HUES64 (cell line): ENCODE measurements at regions not wholly inside any gene's neighbourhood (a gene's known extent, or its start where the extent isn't known, plus 50 kb on each side); places are given as distances from the start of the nearest gene placed in this dataset.

Experiments used
- H3K27ac ChIP-seq: 2 replicates; pipeline ENCODE4 v1.7.0; 2013; ENCODE audit warnings: low read depth, low read length, inconsistent platforms
- H3K27me3 ChIP-seq: 2 replicates; pipeline ENCODE4 v1.6.1; 2013; ENCODE audit warnings: mild to moderate bottlenecking, low read length; ENCODE audit not compliant: insufficient read depth
- H3K36me3 ChIP-seq: 2 replicates; pipeline ENCODE4 v1.6.1; 2013; ENCODE audit warnings: mild to moderate bottlenecking, low read length; ENCODE audit not compliant: insufficient read depth
- H3K4me1 ChIP-seq: 2 replicates; pipeline ENCODE4 v1.6.1; 2013; ENCODE audit warnings: mild to moderate bottlenecking, low read length, moderate library complexity; ENCODE audit not compliant: insufficient read depth
- H3K4me3 ChIP-seq: 2 replicates; pipeline ENCODE4 v1.5.1; 2013; ENCODE audit warnings: mild to moderate bottlenecking, low read length, moderate library complexity
- H3K9ac ChIP-seq: 2 replicates; pipeline ENCODE4 v1.6.1; 2013; ENCODE audit warnings: mild to moderate bottlenecking, low read depth, low read length
- H3K9me3 ChIP-seq: 2 replicates; pipeline ENCODE4 v1.6.1; 2013; ENCODE audit warnings: low read depth, low read length; ENCODE audit not compliant: insufficient read depth
- WGBS: fragments of 150-250, 120-280 bp; methylation state at CpG from one replicate; pipeline ENCODE4 v1.1.7; 2013; ENCODE audit warnings: missing lambda C conversion rate; 5-methylcytosine and 5-hydroxymethylcytosine counted together

DNA sequence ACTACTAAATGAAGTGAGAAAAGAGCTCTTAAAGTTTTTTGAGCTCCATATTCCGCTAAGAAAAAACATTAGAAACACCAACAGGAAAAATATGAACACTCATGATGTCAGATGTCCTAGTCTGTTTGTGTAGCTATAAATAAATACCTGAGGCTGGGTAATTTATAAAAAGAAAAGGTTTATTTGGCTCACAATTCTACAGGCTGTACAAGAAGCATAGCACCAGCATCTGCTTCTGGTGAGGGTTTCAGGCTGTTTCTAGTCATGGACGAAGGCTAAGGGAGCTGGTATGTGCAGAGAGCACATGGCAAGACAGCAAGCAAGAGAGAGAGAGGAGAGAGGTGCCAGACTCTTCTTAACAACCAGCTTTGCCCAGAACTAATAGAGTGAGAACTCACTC lies 186.2 kb downstream of the PLK2 start:
- Histone ChIP-seq H3K9me3 (no peaks in the 10 kb centered on the region), H3K4me1 (no peaks in the 10 kb centered on the region), H3K27me3 (no peaks in the 10 kb centered on the region), H3K27ac (no peak overlapping the region), H3K4me3 (no peak overlapping the region), H3K36me3 (no peaks in the 10 kb centered on the region), H3K9ac (no peak overlapping the region)
- 89% methylated on average over 1 of the region's 2 CpGs for WGBS

DNA sequence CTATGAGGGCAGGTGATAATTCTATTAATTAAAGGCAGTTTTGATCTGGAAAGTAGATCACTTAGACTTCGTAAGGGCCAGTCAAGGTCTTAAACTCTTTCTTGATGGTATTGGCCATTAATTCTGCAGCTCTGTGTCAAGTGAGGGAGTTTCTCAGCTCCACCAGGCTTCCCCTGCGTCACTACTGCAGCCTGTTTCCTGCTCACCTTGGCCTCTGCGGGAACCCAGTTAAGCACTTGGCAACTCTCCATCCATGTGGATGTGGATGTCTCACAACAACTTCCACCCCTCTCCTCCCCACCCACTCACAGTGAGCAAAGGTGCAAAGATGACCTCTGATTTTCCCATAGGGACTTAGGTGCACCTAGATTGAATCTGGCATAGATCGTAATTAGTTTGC lies 191.6 kb downstream of the PLK2 start:
- H3K4me1 ChIP-seq = no peaks in the 10 kb centered on the region
- WGBS = 95% methylated on average over 4 of the region's 4 CpGs
- H3K9me3 ChIP-seq = no peaks in the 10 kb centered on the region
- H3K36me3 ChIP-seq = no peaks in the 10 kb centered on the region
- H3K4me3 ChIP-seq = no peak overlapping the region
- no peak overlapping the region for H3K9ac ChIP-seq
- H3K27ac ChIP-seq = no peak overlapping the region
- H3K27me3 ChIP-seq = no peaks in the 10 kb centered on the region

DNA sequence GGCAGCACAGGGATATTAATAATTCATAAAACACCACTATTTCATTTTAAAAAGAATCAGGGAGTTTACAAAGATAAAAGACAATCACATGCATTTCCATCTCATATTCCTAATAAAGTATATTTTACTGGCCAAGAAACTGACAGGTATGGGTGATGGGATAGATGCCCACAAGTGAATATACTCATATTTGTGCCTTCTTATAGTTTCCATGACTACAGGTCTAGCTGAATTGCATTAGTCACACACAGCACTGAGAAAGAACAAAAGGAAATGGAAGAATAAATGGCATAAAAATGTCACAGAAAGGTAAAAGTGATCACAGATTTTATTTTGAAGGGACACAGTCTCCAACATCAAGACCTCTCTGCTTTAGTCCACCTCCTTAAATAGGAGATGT lies 193.5 kb downstream of the PLK2 start:
- Histone ChIP-seq H3K36me3 (no peaks in the 10 kb centered on the region), H3K9ac (no peak overlapping the region), H3K9me3 (no peaks in the 10 kb centered on the region), H3K4me1 (no peaks in the 10 kb centered on the region), H3K27ac (no peak overlapping the region), H3K27me3 (no peaks in the 10 kb centered on the region), H3K4me3 (no peak overlapping the region)

DNA sequence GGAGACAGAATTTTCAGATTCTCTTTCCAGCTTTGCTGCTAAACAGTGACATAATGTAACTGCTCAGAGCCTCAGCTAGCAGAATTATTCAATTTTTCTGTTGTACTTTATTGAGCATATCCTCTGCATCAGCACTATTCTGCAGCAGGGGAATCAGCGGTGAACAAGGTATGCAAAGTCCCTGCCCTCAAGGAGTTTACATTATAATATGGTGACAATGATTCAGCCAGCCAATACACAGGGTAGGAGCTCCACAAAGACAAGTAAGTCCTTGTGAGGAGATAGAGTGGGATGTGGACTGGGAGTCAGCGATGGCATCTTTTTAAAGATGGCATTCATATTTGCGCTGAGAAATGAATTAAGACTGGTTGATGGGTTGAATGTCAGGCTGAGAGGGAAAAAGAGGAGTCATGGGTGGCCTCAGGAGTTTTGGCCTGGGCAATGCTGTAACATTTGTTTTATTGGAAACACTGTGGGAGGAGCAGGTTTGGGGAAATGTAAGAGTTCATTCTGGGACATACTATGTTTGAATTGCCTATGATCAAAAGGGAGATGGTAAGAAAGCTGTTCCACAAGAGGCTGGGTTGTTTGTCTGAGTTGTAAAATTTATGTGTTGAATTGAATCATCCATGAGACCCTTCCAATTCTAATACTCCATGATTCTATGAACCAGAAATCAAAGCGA lies 194.5 kb downstream of the PLK2 start:
- Histone ChIP-seq H3K9me3 (no peaks in the 10 kb centered on the region), H3K9ac (no peak overlapping the region), H3K27ac (no peak overlapping the region), H3K27me3 (no peaks in the 10 kb centered on the region), H3K4me3 (no peak overlapping the region), H3K36me3 (no peaks in the 10 kb centered on the region), H3K4me1 (no peaks in the 10 kb centered on the region)
- WGBS = 92% methylated on average over 3 of the region's 4 CpGs

DNA sequence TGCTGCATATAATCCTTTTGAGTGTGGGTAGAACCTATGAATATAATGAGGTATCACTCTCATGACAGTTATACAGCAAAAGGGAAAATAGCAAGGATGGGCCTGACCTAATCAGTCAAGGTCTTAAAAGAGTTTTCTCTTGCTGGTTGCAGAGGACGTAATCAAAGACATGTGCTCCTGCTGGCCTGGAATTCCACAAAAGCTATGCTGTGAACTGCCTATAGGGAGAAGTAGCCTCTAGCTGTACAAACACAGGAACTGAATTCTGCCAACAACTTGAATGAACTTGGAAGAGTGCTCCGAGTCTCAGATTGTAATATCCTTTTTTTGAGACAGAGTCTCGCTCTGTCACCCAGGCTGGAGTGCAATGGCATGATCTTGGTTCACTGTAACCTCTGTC lies 195.6 kb downstream of the PLK2 start:
- H3K27me3 ChIP-seq = no peaks in the 10 kb centered on the region
- no peaks in the 10 kb centered on the region for H3K9me3 ChIP-seq
- 91% methylated on average over 3 of the region's 3 CpGs for WGBS
- H3K4me1 ChIP-seq = peaks cover 9% of the 10 kb centered on the region
- no peak overlapping the region for H3K9ac ChIP-seq
- no peaks in the 10 kb centered on the region for H3K36me3 ChIP-seq
- no peak overlapping the region for H3K4me3 ChIP-seq
- no peak overlapping the region for H3K27ac ChIP-seq

DNA sequence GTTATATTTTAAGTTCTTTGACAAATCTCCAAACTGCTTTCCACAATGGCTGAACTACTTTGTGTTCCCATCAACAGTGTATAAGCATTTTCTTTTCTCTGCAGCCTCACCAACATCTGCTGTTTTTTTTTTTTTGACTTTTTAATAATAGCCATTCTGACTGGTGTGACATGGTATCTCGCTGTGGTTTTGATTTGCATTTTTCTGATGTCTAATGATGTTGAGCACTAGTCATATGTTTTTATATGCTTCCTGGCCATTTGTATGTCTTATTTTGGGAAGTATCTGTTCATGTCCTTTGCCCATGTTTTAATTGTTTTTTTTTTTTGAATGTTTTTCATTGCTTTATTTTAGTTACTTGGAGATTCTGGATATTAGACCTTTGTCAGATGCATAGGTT lies 196.6 kb downstream of the PLK2 start:
- H3K27me3 ChIP-seq = no peaks in the 10 kb centered on the region
- WGBS = 96% methylated on average over 1 of the region's 1 CpG

DNA sequence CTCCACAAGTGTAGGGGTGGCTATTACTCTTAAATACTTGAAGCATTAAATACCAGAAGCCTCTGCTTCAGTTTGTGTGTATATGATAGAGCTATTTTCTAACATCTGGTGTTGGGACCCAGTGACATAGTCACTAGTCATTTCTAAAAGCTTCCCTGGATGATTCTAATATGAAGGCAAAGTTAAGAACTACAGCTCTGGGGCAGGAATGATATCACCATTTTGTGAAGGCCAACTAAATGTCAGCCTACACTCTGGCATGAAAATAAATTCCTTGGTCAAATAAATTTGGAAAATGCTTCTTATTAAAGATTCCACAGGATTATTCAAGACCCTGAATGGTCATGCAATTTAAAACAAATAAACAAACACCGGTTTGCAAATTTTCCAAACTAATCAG lies 197.7 kb downstream of the PLK2 start:
- peaks cover 11% of the 10 kb centered on the region for H3K4me1 ChIP-seq
- H3K9me3 ChIP-seq = no peaks in the 10 kb centered on the region
- H3K36me3 ChIP-seq = no peaks in the 10 kb centered on the region
- no peaks in the 10 kb centered on the region for H3K27me3 ChIP-seq
- 94% methylated on average over 1 of the region's 1 CpG for whole genome bisulfite sequencing
- H3K4me3 ChIP-seq = no peak overlapping the region
- no peak overlapping the region for H3K27ac ChIP-seq
- H3K9ac ChIP-seq = no peak overlapping the region

More for the DNA sequence above, 196.6 kb downstream of the PLK2 start:
- Histone ChIP-seq H3K9ac (no peak overlapping the region), H3K27ac (no peak overlapping the region), H3K4me1 (peaks cover 11% of the 10 kb centered on the region), H3K9me3 (no peaks in the 10 kb centered on the region), H3K36me3 (no peaks in the 10 kb centered on the region), H3K4me3 (no peak overlapping the region)

DNA sequence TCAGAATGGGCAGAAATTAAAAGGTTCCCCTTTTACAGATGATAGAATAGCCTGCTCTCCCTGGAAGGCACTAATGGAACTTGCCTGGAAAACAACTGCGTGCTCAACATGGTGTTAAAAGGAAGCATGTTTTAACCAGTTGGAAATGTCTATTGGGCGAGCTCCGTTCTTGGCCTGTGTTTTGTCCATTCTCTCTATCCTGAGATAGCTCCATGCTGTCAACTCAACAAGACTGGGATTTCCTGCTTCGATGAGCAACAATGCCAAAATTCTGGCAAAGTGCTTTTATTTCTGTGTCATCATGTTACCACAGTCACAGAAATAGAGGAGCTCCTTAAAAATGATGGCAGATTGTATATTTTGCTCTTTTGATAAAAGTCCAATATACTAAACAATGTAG lies 198.3 kb downstream of the PLK2 start:
- Histone ChIP-seq H3K4me1 (peaks cover 11% of the 10 kb centered on the region), H3K4me3 (no peak overlapping the region), H3K36me3 (no peaks in the 10 kb centered on the region), H3K9me3 (no peaks in the 10 kb centered on the region), H3K27me3 (no peaks in the 10 kb centered on the region), H3K27ac (no peak overlapping the region), H3K9ac (no peak overlapping the region)
- 94% methylated on average over 4 of the region's 4 CpGs for WGBS

DNA sequence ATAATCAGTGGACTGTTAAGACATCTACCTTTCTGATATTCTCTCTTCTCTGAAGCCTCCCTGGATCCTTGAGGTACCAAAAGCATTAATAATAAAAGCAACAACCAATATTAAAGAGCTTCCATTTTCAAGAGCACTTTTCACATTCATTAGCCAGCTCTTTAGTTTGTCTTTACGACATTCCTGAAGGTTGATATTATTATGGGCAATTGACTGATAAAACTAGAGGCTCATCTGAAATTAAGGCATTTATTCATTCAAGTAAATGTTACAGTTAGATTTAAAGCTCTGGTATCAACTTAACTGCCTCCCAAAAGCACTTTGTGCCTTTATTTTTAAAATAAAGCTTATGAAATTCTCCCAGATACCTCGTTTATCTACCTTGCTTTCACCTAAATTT lies 199.6 kb downstream of the PLK2 start:
- peak overlapping the region; percentile 46; the same call in 1 of the 2 replicates for H3K9ac ChIP-seq
- no peaks in the 10 kb centered on the region for H3K36me3 ChIP-seq
- H3K4me1 ChIP-seq = peaks cover 11% of the 10 kb centered on the region
- 100% methylated on average over 1 of the region's 2 CpGs for WGBS
- peak overlapping the region; percentile 39 for H3K27ac ChIP-seq
- H3K4me3 ChIP-seq = no peak overlapping the region
- no peaks in the 10 kb centered on the region for H3K27me3 ChIP-seq
- no peaks in the 10 kb centered on the region for H3K9me3 ChIP-seq

DNA sequence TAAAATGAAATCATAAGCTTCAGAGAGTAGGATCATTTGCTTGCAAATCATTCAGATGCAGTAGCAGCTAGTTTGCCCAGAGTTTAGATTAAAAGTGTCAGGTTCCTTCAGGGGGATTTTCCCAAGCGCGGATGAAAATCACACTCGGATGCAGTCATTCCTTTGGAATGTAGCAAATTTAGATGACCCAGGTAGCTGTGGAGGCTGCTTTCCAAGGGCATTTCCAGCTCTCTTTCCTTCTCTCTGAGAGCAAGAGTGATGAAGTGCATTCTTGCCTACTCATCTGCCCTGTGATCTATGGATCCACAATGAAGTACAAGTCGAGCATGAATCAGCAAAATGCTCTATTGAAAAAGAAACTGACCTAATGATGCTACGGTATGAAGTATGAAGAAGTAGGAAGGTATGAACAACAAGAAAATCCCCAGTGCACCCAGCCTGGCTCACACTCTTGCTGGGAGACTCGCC lies 200.2 kb downstream of the PLK2 start:
- H3K4me1 ChIP-seq = peaks cover 11% of the 10 kb centered on the region
- H3K27me3 ChIP-seq = no peaks in the 10 kb centered on the region
- 51% methylated on average over 6 of the region's 6 CpGs for WGBS
- H3K27ac ChIP-seq = peak overlapping the region; percentile 39
- H3K9ac ChIP-seq = peak overlapping the region; percentile 46; the same call in 1 of the 2 replicates
- H3K4me3 ChIP-seq = no peak overlapping the region
- no peaks in the 10 kb centered on the region for H3K36me3 ChIP-seq
- H3K9me3 ChIP-seq = no peaks in the 10 kb centered on the region

DNA sequence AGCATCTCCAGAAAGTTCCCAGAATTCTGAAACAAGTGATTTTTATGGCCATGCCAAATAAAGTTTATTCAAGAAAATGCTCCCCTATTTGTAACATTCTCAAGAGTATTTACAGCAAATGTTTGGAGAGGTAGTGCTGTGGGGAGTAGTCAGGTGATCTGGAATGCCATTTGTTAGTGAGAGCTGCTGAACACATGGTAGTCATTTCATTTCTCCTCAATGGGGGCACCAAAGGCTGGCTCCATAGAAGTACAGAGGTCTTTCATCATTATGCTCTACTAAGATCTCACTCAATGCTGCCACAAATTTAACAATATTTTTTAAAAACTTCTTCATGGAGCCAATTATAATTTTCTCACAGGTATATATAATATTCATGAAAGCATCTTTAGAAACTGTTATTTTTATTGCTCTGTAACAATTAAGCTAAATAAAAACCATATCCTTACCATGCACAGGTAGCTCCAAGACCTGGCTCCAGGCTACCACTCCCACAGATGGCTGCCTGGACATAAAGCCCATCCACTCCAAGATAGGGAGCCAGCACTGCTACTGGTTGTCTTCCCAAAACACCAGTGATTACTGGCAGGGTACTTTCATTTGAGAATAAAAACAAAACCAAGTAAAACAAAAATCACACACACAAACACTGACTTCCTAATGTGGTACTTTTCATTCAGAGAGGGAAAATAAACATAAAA lies 200.8 kb downstream of the PLK2 start:
- Histone ChIP-seq H3K36me3 (no peaks in the 10 kb centered on the region), H3K9me3 (no peaks in the 10 kb centered on the region), H3K9ac (peak overlapping the region; percentile 37; the same call in 1 of the 2 replicates), H3K27me3 (no peaks in the 10 kb centered on the region), H3K4me3 (no peak overlapping the region), H3K27ac (peak overlapping the region; percentile 14; the same call in 1 of the 2 replicates), H3K4me1 (peaks cover 11% of the 10 kb centered on the region)
